GM23338 (cell line): ENCODE measurements at regions not wholly inside any gene's neighbourhood (a gene's known extent, or its start where the extent isn't known, plus 50 kb on each side); places are given as distances from the start of the nearest gene placed in this dataset.

Source experiments
- ATAC-seq: fragments of 200-7000 bp; cut with Tn5 transposase; 3 replicates; pipeline ENCODE4 v1.9.1; 2020
- DNase-seq: peaks from one replicate; pipeline ENCODE4 v3.0.0-alpha.2; 2015; ENCODE audit warnings: low spot score
- H2AFZ ChIP-seq: fragments of 200-600 bp; sonication (generic); 2 replicates; pipeline ENCODE4 v1.8.0; 2016; ENCODE audit warnings: antibody characterized with exemption, mild to moderate bottlenecking, moderate library complexity
- H3F3A ChIP-seq: fragments of 200-600 bp; sonication (generic); replicated peaks from 2 replicates; pipeline ENCODE4 v1.8.0; 2017; ENCODE audit warnings: antibody characterized with exemption, mixed run types, low read depth
- H3K27ac ChIP-seq: fragments of 200-600 bp; sonication (generic); 2 replicates; pipeline ENCODE4 v1.6.1; 2016; ENCODE audit warnings: low read depth
- H3K27me3 ChIP-seq: fragments of 200-600 bp; sonication (generic); 2 replicates; pipeline ENCODE4 v1.8.0; 2016; ENCODE audit warnings: mild to moderate bottlenecking, mixed run types, moderate library complexity; ENCODE audit not compliant: insufficient read depth
- H3K36me3 ChIP-seq: fragments of 200-600 bp; sonication (generic); 2 replicates; pipeline ENCODE4 v1.8.0; 2016; ENCODE audit warnings: mild to moderate bottlenecking; ENCODE audit not compliant: insufficient read depth
- H3K4me1 ChIP-seq: fragments of 200-600 bp; sonication (generic); 2 replicates; pipeline ENCODE4 v1.8.0; 2016; ENCODE audit warnings: mild to moderate bottlenecking, moderate library complexity; ENCODE audit not compliant: insufficient read depth
- H3K4me2 ChIP-seq: fragments of 200-600 bp; sonication (generic); 2 replicates; pipeline ENCODE4 v1.7.1; 2017; ENCODE audit warnings: mixed run types
- H3K4me3 ChIP-seq: fragments of 200-600 bp; sonication (generic); 2 replicates; pipeline ENCODE4 v1.6.1; 2016; ENCODE audit warnings: mixed run types
- H3K79me2 ChIP-seq: fragments of 200-600 bp; sonication (generic); replicated peaks from 2 replicates; pipeline ENCODE4 v1.8.0; 2017; ENCODE audit warnings: mild to moderate bottlenecking; ENCODE audit not compliant: insufficient read depth
- H3K9me2 ChIP-seq: fragments of 200-600 bp; sonication (generic); 2 replicates; pipeline ENCODE4 v1.8.0; 2017; ENCODE audit not compliant: insufficient read depth
- H4K20me1 ChIP-seq: fragments of 200-600 bp; sonication (generic); replicated peaks from 2 replicates; pipeline ENCODE4 v1.8.0; 2017; ENCODE audit warnings: mild to moderate bottlenecking; ENCODE audit not compliant: insufficient read depth
- H3K27ac Mint-ChIP-seq: 2 replicates; pipeline ENCODE4 v1.8.0; 2020; ENCODE audit warnings: inconsistent platforms, mild to moderate bottlenecking, moderate library complexity, mixed read lengths
- H3K27me3 Mint-ChIP-seq: 3 replicates; pipeline ENCODE4 v1.8.0; 2022; ENCODE audit warnings: low read depth, mild to moderate bottlenecking, moderate library complexity, mixed read lengths, inconsistent platforms; ENCODE audit not compliant: insufficient read depth, poor library complexity
- H3K36me3 Mint-ChIP-seq: 3 replicates; pipeline ENCODE4 v1.8.0; 2021; ENCODE audit warnings: low read depth, mild to moderate bottlenecking, inconsistent platforms, moderate library complexity, mixed read lengths
- H3K4me1 Mint-ChIP-seq: 3 replicates; pipeline ENCODE4 v1.8.0; 2020; ENCODE audit warnings: mild to moderate bottlenecking, inconsistent platforms, mixed read lengths
- H3K4me3 Mint-ChIP-seq: 3 replicates; pipeline ENCODE4 v1.8.0; 2021; ENCODE audit warnings: moderate library complexity, mild to moderate bottlenecking, inconsistent platforms, mixed read lengths
- H3K9me3 Mint-ChIP-seq: 3 replicates; pipeline ENCODE4 v1.8.0; 2020; ENCODE audit warnings: moderate library complexity, mild to moderate bottlenecking, inconsistent platforms, mixed read lengths
- CREB1 ChIP-seq: fragments of 250-450 bp; sonication (Bioruptor Pico); IDR thresholded peaks from 2 replicates; pipeline ENCODE4 v1.5.0; 2020; ENCODE audit warnings: low read depth, mild to moderate bottlenecking, moderate library complexity
- EZH2 ChIP-seq: fragments of 200-600 bp; sonication (generic); IDR thresholded peaks from one replicate; pipeline ENCODE4 v1.8.0; 2017; ENCODE audit warnings: antibody characterized with exemption, mild to moderate bottlenecking, low read depth; ENCODE audit not compliant: unreplicated experiment
- EZH2phosphoT487 ChIP-seq: fragments of 200-600 bp; sonication (generic); IDR thresholded peaks from one replicate; pipeline ENCODE4 v1.8.1; 2018; ENCODE audit warnings: antibody characterized with exemption; ENCODE audit not compliant: unreplicated experiment
- STAT1 ChIP-seq: IDR thresholded peaks from one replicate; pipeline ENCODE4 v1.6.1; 2016; ENCODE audit warnings: antibody characterized with exemption; ENCODE audit not compliant: unreplicated experiment
- TF ChIP-seq, protein P1 (sequence below), 2 experiments: fragments of 200-600 bp in 1 of 2; sonication (generic) in 1 of 2; conservative IDR thresholded peaks; 2 replicates each; pipeline versions ENCODE4 v1.5.1 to v1.6.1; 2016 to 2017; ENCODE audit warnings: antibody characterized with exemption in 2 of 2, low read depth in 2 of 2, mild to moderate bottlenecking in 2 of 2, moderate library complexity in 1 of 2
- TF ChIP-seq, protein P2 (sequence below): IDR thresholded peaks from one replicate; pipeline ENCODE4 v1.6.1; 2018; ENCODE audit warnings: antibody characterized with exemption; ENCODE audit not compliant: unreplicated experiment

DNA sequence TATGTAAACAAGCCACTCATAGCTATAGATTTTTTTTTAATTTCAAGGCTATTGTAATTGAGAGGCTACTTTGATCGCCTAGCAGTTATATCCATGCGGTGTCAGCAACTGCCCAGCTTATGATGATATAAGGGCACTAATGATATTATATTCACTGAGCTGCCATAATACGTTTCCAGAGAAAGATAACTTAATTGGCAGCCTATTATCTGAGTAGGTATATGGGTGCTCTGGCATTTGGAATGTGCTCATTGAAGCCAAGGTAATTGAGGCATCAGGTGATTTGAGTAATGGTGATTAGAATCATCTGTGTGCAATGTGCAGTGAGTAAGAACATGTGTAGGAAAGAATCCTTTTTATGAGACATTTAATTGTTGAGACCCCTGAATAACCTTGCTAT is 490.0 kb downstream of the CENPC start:
- no peak overlapping the region for H3K4me3 Mint-ChIP-seq
- ATAC-seq (no peak), DNase-seq (no peak)
- H3K36me3 Mint-ChIP-seq: no peaks in the 10 kb centered on the region
- no peak overlapping the region for H2AFZ ChIP-seq
- no peaks in the 10 kb centered on the region for H3K27me3 Mint-ChIP-seq
- H3K9me3 Mint-ChIP-seq: no peaks in the 10 kb centered on the region
- no peaks in the 10 kb centered on the region for H3K9me2 ChIP-seq
- no peak overlapping the region for H3K27ac Mint-ChIP-seq
- H3K4me2 ChIP-seq: no peak overlapping the region
- H3F3A ChIP-seq: no peaks in the 10 kb centered on the region
- H3K36me3 ChIP-seq: no peaks in the 10 kb centered on the region
- TF ChIP-seq, protein P1, sequence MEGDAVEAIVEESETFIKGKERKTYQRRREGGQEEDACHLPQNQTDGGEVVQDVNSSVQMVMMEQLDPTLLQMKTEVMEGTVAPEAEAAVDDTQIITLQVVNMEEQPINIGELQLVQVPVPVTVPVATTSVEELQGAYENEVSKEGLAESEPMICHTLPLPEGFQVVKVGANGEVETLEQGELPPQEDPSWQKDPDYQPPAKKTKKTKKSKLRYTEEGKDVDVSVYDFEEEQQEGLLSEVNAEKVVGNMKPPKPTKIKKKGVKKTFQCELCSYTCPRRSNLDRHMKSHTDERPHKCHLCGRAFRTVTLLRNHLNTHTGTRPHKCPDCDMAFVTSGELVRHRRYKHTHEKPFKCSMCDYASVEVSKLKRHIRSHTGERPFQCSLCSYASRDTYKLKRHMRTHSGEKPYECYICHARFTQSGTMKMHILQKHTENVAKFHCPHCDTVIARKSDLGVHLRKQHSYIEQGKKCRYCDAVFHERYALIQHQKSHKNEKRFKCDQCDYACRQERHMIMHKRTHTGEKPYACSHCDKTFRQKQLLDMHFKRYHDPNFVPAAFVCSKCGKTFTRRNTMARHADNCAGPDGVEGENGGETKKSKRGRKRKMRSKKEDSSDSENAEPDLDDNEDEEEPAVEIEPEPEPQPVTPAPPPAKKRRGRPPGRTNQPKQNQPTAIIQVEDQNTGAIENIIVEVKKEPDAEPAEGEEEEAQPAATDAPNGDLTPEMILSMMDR (conservative IDR thresholded peaks at IDR 0.05; ENCODE audit: low read depth in 2 of 2): no peak
- TF ChIP-seq, protein P2, sequence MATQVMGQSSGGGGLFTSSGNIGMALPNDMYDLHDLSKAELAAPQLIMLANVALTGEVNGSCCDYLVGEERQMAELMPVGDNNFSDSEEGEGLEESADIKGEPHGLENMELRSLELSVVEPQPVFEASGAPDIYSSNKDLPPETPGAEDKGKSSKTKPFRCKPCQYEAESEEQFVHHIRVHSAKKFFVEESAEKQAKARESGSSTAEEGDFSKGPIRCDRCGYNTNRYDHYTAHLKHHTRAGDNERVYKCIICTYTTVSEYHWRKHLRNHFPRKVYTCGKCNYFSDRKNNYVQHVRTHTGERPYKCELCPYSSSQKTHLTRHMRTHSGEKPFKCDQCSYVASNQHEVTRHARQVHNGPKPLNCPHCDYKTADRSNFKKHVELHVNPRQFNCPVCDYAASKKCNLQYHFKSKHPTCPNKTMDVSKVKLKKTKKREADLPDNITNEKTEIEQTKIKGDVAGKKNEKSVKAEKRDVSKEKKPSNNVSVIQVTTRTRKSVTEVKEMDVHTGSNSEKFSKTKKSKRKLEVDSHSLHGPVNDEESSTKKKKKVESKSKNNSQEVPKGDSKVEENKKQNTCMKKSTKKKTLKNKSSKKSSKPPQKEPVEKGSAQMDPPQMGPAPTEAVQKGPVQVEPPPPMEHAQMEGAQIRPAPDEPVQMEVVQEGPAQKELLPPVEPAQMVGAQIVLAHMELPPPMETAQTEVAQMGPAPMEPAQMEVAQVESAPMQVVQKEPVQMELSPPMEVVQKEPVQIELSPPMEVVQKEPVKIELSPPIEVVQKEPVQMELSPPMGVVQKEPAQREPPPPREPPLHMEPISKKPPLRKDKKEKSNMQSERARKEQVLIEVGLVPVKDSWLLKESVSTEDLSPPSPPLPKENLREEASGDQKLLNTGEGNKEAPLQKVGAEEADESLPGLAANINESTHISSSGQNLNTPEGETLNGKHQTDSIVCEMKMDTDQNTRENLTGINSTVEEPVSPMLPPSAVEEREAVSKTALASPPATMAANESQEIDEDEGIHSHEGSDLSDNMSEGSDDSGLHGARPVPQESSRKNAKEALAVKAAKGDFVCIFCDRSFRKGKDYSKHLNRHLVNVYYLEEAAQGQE: no peak
- TF ChIP-seq CREB1 (CRISPR knock-in tag) (no peak), EZH2phosphoT487 (no peak), STAT1 (no peak)
- peaks cover 6% of the 10 kb centered on the region; the same call in 1 of the 2 replicates for H3K4me1 ChIP-seq
- no peaks in the 10 kb centered on the region for H3K27me3 ChIP-seq
- peaks cover 17% of the 10 kb centered on the region for H3K4me1 Mint-ChIP-seq
- H3K27ac ChIP-seq: no peak overlapping the region
- H3K4me3 ChIP-seq: no peak overlapping the region
- no peaks in the 10 kb centered on the region for H3K79me2 ChIP-seq
- no peaks in the 10 kb centered on the region for H4K20me1 ChIP-seq

DNA sequence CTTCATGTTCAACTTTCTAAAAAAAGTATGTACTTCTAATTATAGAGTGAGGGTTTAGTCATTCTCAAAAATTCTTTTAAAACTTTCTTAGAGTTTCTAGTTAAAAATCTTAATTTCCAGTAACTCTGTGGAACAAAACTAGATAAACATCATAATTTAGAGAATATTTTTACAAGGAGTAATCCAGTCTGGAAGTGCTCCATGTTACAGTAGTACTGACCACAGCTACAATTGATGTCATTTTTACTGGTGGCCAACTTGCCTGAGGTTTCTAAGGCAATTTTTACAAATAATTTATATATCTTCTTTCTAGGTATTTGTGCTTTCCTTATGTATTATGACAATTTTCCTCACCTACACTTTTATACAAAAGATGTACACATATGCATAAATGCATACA is 490.4 kb downstream of the CENPC start:
- no peak for DNase-seq
- no peaks in the 10 kb centered on the region for H3K79me2 ChIP-seq
- Mint-ChIP-seq H3K36me3 (no peaks in the 10 kb centered on the region), H3K9me3 (no peaks in the 10 kb centered on the region), H3K27ac (no peak overlapping the region), H3K4me1 (peaks cover 21% of the 10 kb centered on the region), H3K27me3 (no peaks in the 10 kb centered on the region), H3K4me3 (no peak overlapping the region)
- H2AFZ ChIP-seq: no peak overlapping the region
- H3F3A ChIP-seq: no peaks in the 10 kb centered on the region
- H3K4me1 ChIP-seq: peaks cover 6% of the 10 kb centered on the region; the same call in 1 of the 2 replicates
- no peak overlapping the region for H3K27ac ChIP-seq
- H3K9me2 ChIP-seq: no peaks in the 10 kb centered on the region
- H3K27me3 ChIP-seq: no peaks in the 10 kb centered on the region
- H4K20me1 ChIP-seq: no peaks in the 10 kb centered on the region
- no peaks in the 10 kb centered on the region for H3K36me3 ChIP-seq
- ATAC-seq: no peak
- H3K4me2 ChIP-seq: no peak overlapping the region
- no peak overlapping the region for H3K4me3 ChIP-seq
- TF ChIP-seq, protein P2: no peak
- TF ChIP-seq EZH2: no peak
